ENCODE measurements at regions not wholly inside any gene's neighbourhood (a gene's known extent, or its start where the extent isn't known, plus 50 kb on each side); places are given as distances from the start of the nearest gene placed in this dataset.

- TF ChIP-seq OSR1 (CRISPR knock-in tag; IDR thresholded peaks at IDR 0.05) (no peak), ZC3H10 (CRISPR knock-in tag; IDR thresholded peaks at IDR 0.05) (no peak), BACH2 (CRISPR knock-in tag; IDR thresholded peaks at IDR 0.05; ENCODE audit: borderline replicate concordance) (no peak), ZNF8 (CRISPR knock-in tag; IDR thresholded peaks at IDR 0.05) (no peak), ARNTL (CRISPR knock-in tag; IDR thresholded peaks at IDR 0.05; ENCODE audit: borderline replicate concordance, low read depth) (no peak), ZNF70 (CRISPR knock-in tag; IDR thresholded peaks at IDR 0.05) (no peak), GLIS3 (CRISPR knock-in tag; IDR thresholded peaks at IDR 0.05) (no peak), RARB (CRISPR knock-in tag; IDR thresholded peaks at IDR 0.05) (no peak)
- TF ChIP-seq, protein P1, sequence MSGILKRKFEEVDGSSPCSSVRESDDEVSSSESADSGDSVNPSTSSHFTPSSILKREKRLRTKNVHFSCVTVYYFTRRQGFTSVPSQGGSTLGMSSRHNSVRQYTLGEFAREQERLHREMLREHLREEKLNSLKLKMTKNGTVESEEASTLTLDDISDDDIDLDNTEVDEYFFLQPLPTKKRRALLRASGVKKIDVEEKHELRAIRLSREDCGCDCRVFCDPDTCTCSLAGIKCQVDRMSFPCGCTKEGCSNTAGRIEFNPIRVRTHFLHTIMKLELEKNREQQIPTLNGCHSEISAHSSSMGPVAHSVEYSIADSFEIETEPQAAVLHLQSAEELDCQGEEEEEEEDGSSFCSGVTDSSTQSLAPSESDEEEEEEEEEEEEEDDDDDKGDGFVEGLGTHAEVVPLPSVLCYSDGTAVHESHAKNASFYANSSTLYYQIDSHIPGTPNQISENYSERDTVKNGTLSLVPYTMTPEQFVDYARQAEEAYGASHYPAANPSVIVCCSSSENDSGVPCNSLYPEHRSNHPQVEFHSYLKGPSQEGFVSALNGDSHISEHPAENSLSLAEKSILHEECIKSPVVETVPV (CRISPR knock-in tag; IDR thresholded peaks at IDR 0.05) = no peak
These were observed 254.0 kb upstream of the KRR1 start for GRCh38 chr12:75765170-75766059.

Data from SK-N-SH treated with all-trans-retinoic acid at 6 μM for 48 hours (cell line).